ENCODE measurements at regions not wholly inside any gene's neighbourhood (a gene's known extent, or its start where the extent isn't known, plus 50 kb on each side); places are given as distances from the start of the nearest gene placed in this dataset.

- H3K4me3 ChIP-seq (ENCODE audit: low read depth, low read length) = no peak overlapping the region
- no peak for DNase-seq (ENCODE audit: low read depth)
- TF ChIP-seq, protein P1, sequence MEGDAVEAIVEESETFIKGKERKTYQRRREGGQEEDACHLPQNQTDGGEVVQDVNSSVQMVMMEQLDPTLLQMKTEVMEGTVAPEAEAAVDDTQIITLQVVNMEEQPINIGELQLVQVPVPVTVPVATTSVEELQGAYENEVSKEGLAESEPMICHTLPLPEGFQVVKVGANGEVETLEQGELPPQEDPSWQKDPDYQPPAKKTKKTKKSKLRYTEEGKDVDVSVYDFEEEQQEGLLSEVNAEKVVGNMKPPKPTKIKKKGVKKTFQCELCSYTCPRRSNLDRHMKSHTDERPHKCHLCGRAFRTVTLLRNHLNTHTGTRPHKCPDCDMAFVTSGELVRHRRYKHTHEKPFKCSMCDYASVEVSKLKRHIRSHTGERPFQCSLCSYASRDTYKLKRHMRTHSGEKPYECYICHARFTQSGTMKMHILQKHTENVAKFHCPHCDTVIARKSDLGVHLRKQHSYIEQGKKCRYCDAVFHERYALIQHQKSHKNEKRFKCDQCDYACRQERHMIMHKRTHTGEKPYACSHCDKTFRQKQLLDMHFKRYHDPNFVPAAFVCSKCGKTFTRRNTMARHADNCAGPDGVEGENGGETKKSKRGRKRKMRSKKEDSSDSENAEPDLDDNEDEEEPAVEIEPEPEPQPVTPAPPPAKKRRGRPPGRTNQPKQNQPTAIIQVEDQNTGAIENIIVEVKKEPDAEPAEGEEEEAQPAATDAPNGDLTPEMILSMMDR (IDR thresholded peaks at IDR 0.05; ENCODE audit: insufficient read depth, low read depth, low read length) = no peak
These were observed 120.7 kb upstream of the PMEPA1 start for GRCh38 chr20:57830515-57830895.

- H3K4me3 ChIP-seq (ENCODE audit: low read depth, low read length) = no peak overlapping the region
- TF ChIP-seq, protein P1 (IDR thresholded peaks at IDR 0.05; ENCODE audit: insufficient read depth, low read depth, low read length) = no peak
- no peak for DNase-seq (ENCODE audit: low read depth)
These were observed 120.1 kb upstream of the PMEPA1 start for GRCh38 chr20:57829805-57830514.

GRCh38 chr20:57829336-57829735 is 119.5 kb upstream of the PMEPA1 start:
- TF ChIP-seq, protein P1 (IDR thresholded peaks at IDR 0.05; ENCODE audit: insufficient read depth, low read depth, low read length) = no peak
- DNase-seq (ENCODE audit: low read depth) = no peak
- H3K4me3 ChIP-seq (ENCODE audit: low read depth, low read length) = no peak overlapping the region

- DNase-seq (ENCODE audit: low read depth) = no peak
- TF ChIP-seq, protein P1 (IDR thresholded peaks at IDR 0.05; ENCODE audit: insufficient read depth, low read depth, low read length) = no peak
- no peak overlapping the region for H3K4me3 ChIP-seq (ENCODE audit: low read depth, low read length)
These were observed 118.9 kb upstream of the PMEPA1 start for GRCh38 chr20:57828696-57829095.

DNA sequence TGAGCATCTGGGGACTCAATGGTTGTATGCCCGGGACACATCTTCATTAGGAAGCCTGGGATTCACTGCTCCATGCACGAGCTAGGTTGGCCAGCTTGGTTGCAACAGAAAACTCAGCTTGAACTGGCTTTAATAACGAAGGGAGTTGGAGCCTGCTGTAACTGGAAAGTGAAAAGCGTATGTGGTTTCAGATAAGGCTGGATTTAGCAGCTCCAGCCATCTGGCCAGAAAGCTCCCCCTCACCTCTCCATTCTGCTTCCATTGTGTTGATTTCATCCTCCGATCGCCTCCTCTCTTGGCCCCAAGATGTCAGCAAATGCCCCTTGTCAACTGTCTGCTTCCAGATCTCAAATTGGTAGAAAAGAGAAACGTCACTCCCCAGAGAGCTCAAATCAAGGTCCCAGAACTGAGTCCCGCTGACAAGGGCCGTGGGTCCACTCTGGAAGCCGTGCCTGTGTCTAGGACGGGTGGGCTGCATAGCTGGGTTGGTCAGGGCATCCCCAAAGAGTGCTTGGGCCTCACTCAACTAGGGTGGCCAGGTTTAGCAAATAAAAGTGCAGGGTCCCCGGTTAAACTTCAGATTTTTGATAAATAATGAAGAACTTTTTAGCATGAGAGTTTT is 117.0 kb upstream of the PMEPA1 start:
- H3K4me3 ChIP-seq (ENCODE audit: low read depth, low read length) = no peak overlapping the region
- no peak for DNase-seq (ENCODE audit: low read depth)
- TF ChIP-seq, protein P1 (IDR thresholded peaks at IDR 0.05; ENCODE audit: insufficient read depth, low read depth, low read length) = no peak

DNA sequence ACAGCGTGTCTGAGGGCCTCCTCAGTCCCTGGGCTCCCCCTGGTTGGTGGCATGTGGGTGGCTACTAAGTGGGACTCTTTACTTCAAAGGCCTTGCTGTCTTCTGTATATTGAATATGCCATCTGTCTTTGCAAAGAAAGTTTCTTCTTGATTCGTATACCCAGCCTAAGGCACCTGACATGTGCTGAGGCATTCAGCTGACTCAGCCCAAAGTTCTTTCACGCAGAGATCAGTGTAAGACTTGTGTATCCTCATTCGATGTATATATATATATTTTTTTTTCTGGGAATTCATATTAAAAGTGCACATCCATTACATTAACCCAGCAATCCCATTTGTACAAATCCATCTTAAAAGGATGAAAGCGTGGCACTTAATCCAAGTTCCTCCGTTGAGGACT is 115.1 kb upstream of the PMEPA1 start:
- H3K4me3 ChIP-seq (ENCODE audit: low read depth, low read length) = no peak overlapping the region
- DNase-seq (ENCODE audit: low read depth) = no peak
- TF ChIP-seq, protein P1 (IDR thresholded peaks at IDR 0.05; ENCODE audit: insufficient read depth, low read depth, low read length) = no peak
